Activated CD4-positive, alpha-beta memory T cell treated with anti-CD3 and anti-CD28 coated beads for 36 hours (primary cell): ENCODE measurements at regions not wholly inside any gene's neighbourhood (a gene's known extent, or its start where the extent isn't known, plus 50 kb on each side); places are given as distances from the start of the nearest gene placed in this dataset.

Experiments
- CTCF ChIA-PET: fragments of 350-600 bp; sonication (Branson Sonifier 250); formaldehyde crosslinking; loops from one replicate; lab custom pipeline; 2021; ENCODE audit warnings: antibody characterized with exemption, inconsistent platforms; lab: Charles Lee
- POLR2A ChIA-PET: fragments of 350-600 bp; sonication (Branson Sonifier 250); formaldehyde crosslinking; loops from one replicate; lab custom pipeline; 2021; ENCODE audit warnings: antibody characterized with exemption; lab: Charles Lee
- DNase-seq: peaks from one replicate; pipeline ENCODE4 v3.0.0-alpha.2; 2020
- H3K27ac Mint-ChIP-seq: one replicate; pipeline ENCODE4 v1.8.0; 2021; ENCODE audit warnings: mixed read lengths
- H3K27me3 Mint-ChIP-seq: one replicate; pipeline ENCODE4 v1.8.0; 2021; ENCODE audit warnings: mixed read lengths
- H3K36me3 Mint-ChIP-seq: one replicate; pipeline ENCODE4 v1.8.0; 2021; ENCODE audit warnings: mixed read lengths
- H3K4me1 Mint-ChIP-seq: one replicate; pipeline ENCODE4 v1.8.0; 2021; ENCODE audit warnings: low read depth, mixed read lengths
- H3K4me3 Mint-ChIP-seq: one replicate; pipeline ENCODE4 v1.8.0; 2021; ENCODE audit warnings: mild to moderate bottlenecking, mixed read lengths
- H3K9me3 Mint-ChIP-seq: one replicate; pipeline ENCODE4 v1.8.0; 2021; ENCODE audit warnings: mixed read lengths
- intact Hi-C: fragments of 100-400 bp; cut with micrococcal nuclease; formaldehyde crosslinking; loops from one replicate; pipeline ENCODE4 v1.15.1; 2023

DNA sequence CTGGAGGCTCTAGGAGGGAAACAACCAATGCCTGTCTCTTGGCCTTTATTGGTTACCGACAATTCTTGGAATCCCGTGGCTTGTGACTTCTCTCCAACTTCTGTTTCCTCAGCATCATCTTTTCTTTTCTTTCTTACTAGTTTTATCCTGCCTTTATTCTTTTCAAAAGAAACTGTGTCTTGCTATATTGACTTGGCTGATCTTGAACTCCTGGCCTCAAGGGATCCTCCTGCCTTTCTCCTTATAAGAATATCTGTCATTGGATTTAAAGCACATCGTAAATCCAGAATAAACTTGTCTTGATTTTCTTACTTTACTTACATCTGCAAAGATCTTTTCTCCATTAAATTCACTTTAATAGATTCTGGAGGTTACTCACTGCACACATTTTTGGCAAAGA lies 49.9 kb upstream of the UGT2B10 start:
- ChIA-PET POLR2A (no interaction called here), CTCF (no interaction called here)
- peaks cover 5% of the 10 kb centered on the region for H3K9me3 Mint-ChIP-seq
- intact Hi-C loops = no loop called here
- H3K4me3 Mint-ChIP-seq = no peak overlapping the region
- H3K4me1 Mint-ChIP-seq = no peaks in the 10 kb centered on the region
- no peak for DNase-seq
- H3K27me3 Mint-ChIP-seq = no peaks in the 10 kb centered on the region
- H3K27ac Mint-ChIP-seq = no peak overlapping the region
- no peaks in the 10 kb centered on the region for H3K36me3 Mint-ChIP-seq
